ENCODE measurements at regions not wholly inside any gene's neighbourhood (a gene's known extent, or its start where the extent isn't known, plus 50 kb on each side); places are given as distances from the start of the nearest gene placed in this dataset.

- no peaks in the 10 kb centered on the region for H4K20me1 ChIP-seq (ENCODE audit: control insufficient read depth, insufficient read depth, low read length, poor library complexity, severe bottlenecking)
- H3K9ac ChIP-seq (ENCODE audit: low read length), result no peak overlapping the region
- H3K4me2 ChIP-seq (replicated peaks; ENCODE audit: low read depth, low read length, poor library complexity, severe bottlenecking), result no peak overlapping the region
- H3K4me1 ChIP-seq (ENCODE audit: control insufficient read depth in 2 of 2, insufficient read depth in 2 of 2, low read length in 2 of 2), result peaks cover 0 to 4% of the 10 kb centered on the region in 2 donors
- peaks cover 2% of the 10 kb centered on the region for H3K4me1 Mint-ChIP-seq
- POLR2A ChIA-PET, result no interaction called here
- intact Hi-C loops (cut with micrococcal nuclease), result no loop called here
- WGBS (ENCODE audit: insufficient coverage), result 86% methylated on average over 3 of the region's 5 CpGs
- peaks cover 0 to 36% (median 14%) of the 10 kb centered on the region in 4 experiments for H3K27me3 ChIP-seq (replicated peaks in 1 of 4; ENCODE audit: control extremely low read depth in 1 of 4, control insufficient read depth in 3 of 4, insufficient read depth in 4 of 4, low read length in 3 of 4)
- no peak for TF ChIP-seq EZH2 (IDR thresholded peaks at IDR 0.05; ENCODE audit: borderline replicate concordance, insufficient read depth, low read depth, low read length, poor library complexity, severe bottlenecking)
- no peak for TF ChIP-seq CTCF (IDR thresholded peaks at IDR 0.05)
- ATAC-seq (ENCODE audit: low read depth) (no peak), DNase-seq (no peak)
- H3K27ac Mint-ChIP-seq, result no peak overlapping the region
- H3K9me3 ChIP-seq (ENCODE audit: control extremely low read depth in 1 of 3, control insufficient read depth in 2 of 3, insufficient read depth in 1 of 3, low read length in 2 of 3), result peaks cover 0 to 8% (median 0%) of the 10 kb centered on the region in 3 donors
- H3K4me3 Mint-ChIP-seq, result no peak overlapping the region
- no peaks in the 10 kb centered on the region for H3K79me2 ChIP-seq (ENCODE audit: control insufficient read depth, insufficient read depth, low read length)
- H3K4me3 ChIP-seq (ENCODE audit: control extremely low read depth in 1 of 5, extremely low read depth in 1 of 5, insufficient read depth in 1 of 5, low read depth in 2 of 5, low read length in 4 of 5), result no peak overlapping the region
- no peak overlapping the region for H2AFZ ChIP-seq (ENCODE audit: insufficient read depth, low read depth, low read length, poor library complexity, severe bottlenecking)
- CTCF ChIA-PET, result no interaction called here
- no peaks in the 10 kb centered on the region for H3K9me3 Mint-ChIP-seq (ENCODE audit: insufficient read depth)
- H3K27me3 Mint-ChIP-seq, result peaks cover 56% of the 10 kb centered on the region
- H3K36me3 ChIP-seq (replicated peaks in 1 of 2; ENCODE audit: control extremely low read depth in 1 of 2, control insufficient read depth in 1 of 2, extremely low read depth in 1 of 2, insufficient read depth in 2 of 2, low read length in 1 of 2), result no peaks in the 10 kb centered on the region
- H3K27ac ChIP-seq (ENCODE audit: low read length in 2 of 2), result no peak overlapping the region
These were observed 68.1 kb upstream of the CPLX2 start for GRCh38 chr5:175803254-175803653.

- Histone ChIP-seq H3K9ac (ENCODE audit: low read length) (no peak overlapping the region), H2AFZ (ENCODE audit: insufficient read depth, low read depth, low read length, poor library complexity, severe bottlenecking) (no peak overlapping the region), H3K4me3 (ENCODE audit: control extremely low read depth in 1 of 5, extremely low read depth in 1 of 5, insufficient read depth in 1 of 5, low read depth in 2 of 5, low read length in 4 of 5) (no peak overlapping the region), H3K4me1 (ENCODE audit: control insufficient read depth in 2 of 2, insufficient read depth in 2 of 2, low read length in 2 of 2) (no peaks in the 10 kb centered on the region), H3K27me3 (replicated peaks in 1 of 4; ENCODE audit: control extremely low read depth in 1 of 4, control insufficient read depth in 3 of 4, insufficient read depth in 4 of 4, low read length in 3 of 4) (peaks cover 0 to 30% (median 9%) of the 10 kb centered on the region in 4 experiments), H3K36me3 (replicated peaks in 1 of 2; ENCODE audit: control extremely low read depth in 1 of 2, control insufficient read depth in 1 of 2, extremely low read depth in 1 of 2, insufficient read depth in 2 of 2, low read length in 1 of 2) (no peaks in the 10 kb centered on the region), H3K9me3 (ENCODE audit: control extremely low read depth in 1 of 3, control insufficient read depth in 2 of 3, insufficient read depth in 1 of 3, low read length in 2 of 3) (peaks cover 0 to 5% (median 0%) of the 10 kb centered on the region in 3 donors), H3K79me2 (ENCODE audit: control insufficient read depth, insufficient read depth, low read length) (no peaks in the 10 kb centered on the region), H3K4me2 (replicated peaks; ENCODE audit: low read depth, low read length, poor library complexity, severe bottlenecking) (no peak overlapping the region), H3K27ac (ENCODE audit: low read length in 2 of 2) (no peak overlapping the region), H4K20me1 (ENCODE audit: control insufficient read depth, insufficient read depth, low read length, poor library complexity, severe bottlenecking) (no peaks in the 10 kb centered on the region)
- no peaks in the 10 kb centered on the region for H3K4me1 Mint-ChIP-seq
- H3K27me3 Mint-ChIP-seq, result peaks cover 52% of the 10 kb centered on the region
- intact Hi-C loops (cut with micrococcal nuclease), result no loop called here
- no peaks in the 10 kb centered on the region for H3K9me3 Mint-ChIP-seq (ENCODE audit: insufficient read depth)
- WGBS (ENCODE audit: insufficient coverage), result 76% methylated on average over 7 of the region's 8 CpGs
- no peak for DNase-seq
- ChIA-PET CTCF (no interaction called here), POLR2A (no interaction called here)
- H3K4me3 Mint-ChIP-seq, result no peak overlapping the region
- ATAC-seq (ENCODE audit: low read depth), result no peak
- no peak overlapping the region for H3K27ac Mint-ChIP-seq
- TF ChIP-seq CTCF (IDR thresholded peaks at IDR 0.05) (no peak), EZH2 (IDR thresholded peaks at IDR 0.05; ENCODE audit: borderline replicate concordance, insufficient read depth, low read depth, low read length, poor library complexity, severe bottlenecking) (no peak)
These were observed 67.5 kb upstream of the CPLX2 start for GRCh38 chr5:175803736-175804454.

Data from B cell (primary cell).